ENCODE measurements at regions not wholly inside any gene's neighbourhood (a gene's known extent, or its start where the extent isn't known, plus 50 kb on each side); places are given as distances from the start of the nearest gene placed in this dataset.

DNA sequence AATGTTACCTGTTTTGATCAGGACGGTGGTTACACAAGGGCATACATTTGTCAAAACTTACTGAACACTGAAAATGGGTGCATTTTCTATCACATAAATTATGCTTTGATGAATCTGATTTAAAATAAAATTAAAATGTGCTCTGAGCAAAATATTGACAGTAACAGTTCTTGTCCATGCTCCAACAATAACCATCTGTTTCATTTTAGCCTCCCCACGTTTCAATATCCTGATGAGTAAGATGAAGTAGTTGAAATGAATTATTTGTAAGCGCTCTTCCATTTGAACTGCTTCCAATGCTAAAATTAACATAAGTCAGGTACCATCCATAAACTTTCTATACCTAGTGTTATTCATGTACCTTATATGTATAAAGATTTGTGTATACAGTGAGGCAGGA is 365.4 kb downstream of the LTN1 start:
- TF ChIP-seq FOS (IDR thresholded peaks at IDR 0.05; ENCODE audit: borderline replicate concordance, insufficient read depth, low read length) (no peak), EZH2 (IDR thresholded peaks at IDR 0.05; ENCODE audit: borderline replicate concordance, low read depth, low read length, severe bottlenecking) (no peak), POLR2AphosphoS5 (IDR thresholded peaks at IDR 0.05; ENCODE audit: insufficient read depth, low read depth, low read length) (no peak), POLR2A (IDR thresholded peaks at IDR 0.05; ENCODE audit: low read depth, low read length) (no peak), JUN (IDR thresholded peaks at IDR 0.05; ENCODE audit: borderline replicate concordance, insufficient read depth, insufficient read length, low read depth) (no peak), MAX (IDR thresholded peaks at IDR 0.05; ENCODE audit: insufficient read depth, insufficient read length) (no peak), GATA2 (IDR thresholded peaks at IDR 0.05; ENCODE audit: insufficient read depth, insufficient read length, low read depth, low read length) (no peak), MYC (IDR thresholded peaks at IDR 0.05; ENCODE audit: low read depth, low read length) (no peak)
- TF ChIP-seq, protein P1, sequence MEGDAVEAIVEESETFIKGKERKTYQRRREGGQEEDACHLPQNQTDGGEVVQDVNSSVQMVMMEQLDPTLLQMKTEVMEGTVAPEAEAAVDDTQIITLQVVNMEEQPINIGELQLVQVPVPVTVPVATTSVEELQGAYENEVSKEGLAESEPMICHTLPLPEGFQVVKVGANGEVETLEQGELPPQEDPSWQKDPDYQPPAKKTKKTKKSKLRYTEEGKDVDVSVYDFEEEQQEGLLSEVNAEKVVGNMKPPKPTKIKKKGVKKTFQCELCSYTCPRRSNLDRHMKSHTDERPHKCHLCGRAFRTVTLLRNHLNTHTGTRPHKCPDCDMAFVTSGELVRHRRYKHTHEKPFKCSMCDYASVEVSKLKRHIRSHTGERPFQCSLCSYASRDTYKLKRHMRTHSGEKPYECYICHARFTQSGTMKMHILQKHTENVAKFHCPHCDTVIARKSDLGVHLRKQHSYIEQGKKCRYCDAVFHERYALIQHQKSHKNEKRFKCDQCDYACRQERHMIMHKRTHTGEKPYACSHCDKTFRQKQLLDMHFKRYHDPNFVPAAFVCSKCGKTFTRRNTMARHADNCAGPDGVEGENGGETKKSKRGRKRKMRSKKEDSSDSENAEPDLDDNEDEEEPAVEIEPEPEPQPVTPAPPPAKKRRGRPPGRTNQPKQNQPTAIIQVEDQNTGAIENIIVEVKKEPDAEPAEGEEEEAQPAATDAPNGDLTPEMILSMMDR (IDR thresholded peaks at IDR 0.05; ENCODE audit: extremely low read depth in 1 of 2, insufficient read depth in 1 of 2, low read depth in 1 of 2, low read length in 2 of 2) = no peak
